ENCODE measurements at regions not wholly inside any gene's neighbourhood (a gene's known extent, or its start where the extent isn't known, plus 50 kb on each side); places are given as distances from the start of the nearest gene placed in this dataset.

DNA sequence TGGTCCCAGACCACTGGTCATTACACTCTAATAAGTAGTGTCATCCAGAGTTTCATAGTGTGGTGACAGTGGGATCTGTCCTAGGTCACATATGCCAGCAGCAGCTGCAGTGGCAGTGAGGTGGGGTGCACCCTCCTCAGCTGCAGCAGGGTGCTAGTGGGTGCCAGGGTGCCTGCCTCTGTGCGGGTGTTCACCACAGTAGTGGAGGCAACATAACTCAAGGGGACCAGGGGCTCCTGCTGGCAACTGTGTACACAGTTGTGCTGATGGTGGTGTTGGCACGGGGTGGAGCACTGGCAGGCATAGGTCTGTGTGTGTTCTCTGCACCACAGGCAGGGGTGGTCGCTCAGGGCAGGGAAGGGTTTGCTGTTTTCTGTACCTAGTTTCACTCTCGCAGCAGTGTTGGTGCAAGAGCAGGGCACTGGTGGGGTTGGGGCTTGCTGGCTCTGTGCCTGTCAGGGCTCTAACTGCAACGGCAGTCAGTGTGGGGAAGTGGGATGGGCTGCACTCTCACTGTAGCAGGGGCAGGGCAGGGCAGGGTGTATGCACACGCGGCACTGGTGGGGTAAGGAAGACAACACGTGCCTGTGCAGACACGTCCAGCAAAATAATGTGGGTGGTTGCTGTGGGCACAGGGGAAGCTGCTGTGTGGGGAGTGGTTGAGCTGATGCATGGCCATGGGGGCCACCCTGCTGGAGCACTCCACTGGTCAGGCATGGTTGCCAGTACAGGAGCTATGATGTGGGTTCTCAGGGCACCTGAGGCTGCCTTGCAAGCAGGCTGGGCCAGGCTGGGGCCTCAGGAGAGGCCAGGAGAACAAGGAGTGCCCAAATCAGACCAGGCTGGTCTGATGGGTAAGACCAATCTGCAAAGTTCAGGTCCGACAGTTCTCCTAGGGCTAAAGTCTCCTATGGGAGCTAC is 226.6 kb downstream of the MEIS1 start:
- no peak for DNase-seq (ENCODE audit: low spot score)
- TF ChIP-seq, protein P1, sequence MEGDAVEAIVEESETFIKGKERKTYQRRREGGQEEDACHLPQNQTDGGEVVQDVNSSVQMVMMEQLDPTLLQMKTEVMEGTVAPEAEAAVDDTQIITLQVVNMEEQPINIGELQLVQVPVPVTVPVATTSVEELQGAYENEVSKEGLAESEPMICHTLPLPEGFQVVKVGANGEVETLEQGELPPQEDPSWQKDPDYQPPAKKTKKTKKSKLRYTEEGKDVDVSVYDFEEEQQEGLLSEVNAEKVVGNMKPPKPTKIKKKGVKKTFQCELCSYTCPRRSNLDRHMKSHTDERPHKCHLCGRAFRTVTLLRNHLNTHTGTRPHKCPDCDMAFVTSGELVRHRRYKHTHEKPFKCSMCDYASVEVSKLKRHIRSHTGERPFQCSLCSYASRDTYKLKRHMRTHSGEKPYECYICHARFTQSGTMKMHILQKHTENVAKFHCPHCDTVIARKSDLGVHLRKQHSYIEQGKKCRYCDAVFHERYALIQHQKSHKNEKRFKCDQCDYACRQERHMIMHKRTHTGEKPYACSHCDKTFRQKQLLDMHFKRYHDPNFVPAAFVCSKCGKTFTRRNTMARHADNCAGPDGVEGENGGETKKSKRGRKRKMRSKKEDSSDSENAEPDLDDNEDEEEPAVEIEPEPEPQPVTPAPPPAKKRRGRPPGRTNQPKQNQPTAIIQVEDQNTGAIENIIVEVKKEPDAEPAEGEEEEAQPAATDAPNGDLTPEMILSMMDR (IDR thresholded peaks at IDR 0.05; ENCODE audit: borderline replicate concordance, control extremely low read depth, extremely low read depth, insufficient read depth, missing control alignments), result no peak
- in situ Hi-C loops (cut with MboI; ENCODE audit: low sequenced_read_pairs, unreplicated experiment), result no loop called here

DNA sequence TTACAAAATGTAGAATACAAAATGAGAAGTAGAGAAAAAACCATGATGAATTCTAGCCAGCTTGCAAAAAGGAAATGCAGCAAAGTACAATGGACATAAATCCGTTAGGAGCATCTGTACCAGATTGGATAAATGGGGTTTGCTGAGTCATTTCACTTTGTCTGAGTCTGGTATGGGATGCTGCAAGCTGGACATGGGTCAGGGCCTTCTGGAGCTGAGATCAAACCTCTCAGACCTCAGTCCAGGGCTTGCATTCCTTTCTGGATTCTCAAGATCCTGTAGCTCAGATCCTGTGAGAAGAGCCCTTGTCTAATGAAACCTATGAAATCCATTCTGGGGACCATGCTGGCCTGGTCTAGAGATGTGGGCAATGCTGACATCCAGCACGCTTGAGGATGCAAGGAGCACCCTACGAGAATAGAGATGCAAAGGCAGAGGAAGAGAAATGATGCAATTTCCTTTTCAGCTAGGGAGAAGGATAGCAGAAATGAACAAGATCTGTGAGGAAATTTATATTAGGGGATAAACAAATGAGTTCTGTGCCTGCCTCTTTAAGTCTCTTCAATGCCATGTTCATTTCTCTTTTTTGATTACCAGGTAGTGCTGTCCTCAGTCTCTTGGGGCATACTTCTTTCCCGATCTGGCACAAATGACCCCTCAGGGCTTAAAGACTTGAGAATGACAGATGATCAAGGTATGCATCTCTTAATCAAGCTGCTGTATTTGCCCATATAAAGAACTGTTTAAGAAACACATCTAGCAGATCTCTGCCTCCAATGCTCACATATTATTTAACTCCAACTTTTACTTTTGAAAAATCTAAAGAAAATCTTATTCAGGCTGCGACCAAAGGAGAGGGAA is 230.4 kb downstream of the MEIS1 start:
- in situ Hi-C loops (cut with MboI; ENCODE audit: low sequenced_read_pairs, unreplicated experiment), result no loop called here
- TF ChIP-seq, protein P1 (IDR thresholded peaks at IDR 0.05; ENCODE audit: borderline replicate concordance, control extremely low read depth, extremely low read depth, insufficient read depth, missing control alignments), result no peak
- no peak for DNase-seq (ENCODE audit: low spot score)

DNA sequence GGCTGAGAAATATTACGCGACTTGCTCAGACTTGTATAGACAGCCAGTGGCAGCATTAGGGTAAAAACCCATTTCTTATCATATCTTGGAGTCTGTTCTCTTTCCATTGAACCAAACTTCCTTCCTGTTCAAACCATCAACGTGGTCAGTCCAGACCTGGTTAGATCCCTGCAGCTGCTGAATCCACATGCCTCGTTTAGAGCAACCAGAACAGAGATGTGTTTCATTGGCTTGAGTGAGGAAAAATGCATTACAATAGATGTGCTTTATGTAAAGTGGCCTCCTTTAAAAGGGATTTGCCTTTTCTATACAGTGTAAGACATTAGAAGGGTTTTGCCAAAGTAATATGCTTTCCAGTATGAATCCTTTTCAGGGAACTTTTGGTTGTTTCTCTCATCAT is 232.4 kb downstream of the MEIS1 start:
- in situ Hi-C loops (cut with MboI; ENCODE audit: low sequenced_read_pairs, unreplicated experiment), result no loop called here
- no peak for DNase-seq (ENCODE audit: low spot score)
- TF ChIP-seq, protein P1 (IDR thresholded peaks at IDR 0.05; ENCODE audit: borderline replicate concordance, control extremely low read depth, extremely low read depth, insufficient read depth, missing control alignments), result no peak

DNA sequence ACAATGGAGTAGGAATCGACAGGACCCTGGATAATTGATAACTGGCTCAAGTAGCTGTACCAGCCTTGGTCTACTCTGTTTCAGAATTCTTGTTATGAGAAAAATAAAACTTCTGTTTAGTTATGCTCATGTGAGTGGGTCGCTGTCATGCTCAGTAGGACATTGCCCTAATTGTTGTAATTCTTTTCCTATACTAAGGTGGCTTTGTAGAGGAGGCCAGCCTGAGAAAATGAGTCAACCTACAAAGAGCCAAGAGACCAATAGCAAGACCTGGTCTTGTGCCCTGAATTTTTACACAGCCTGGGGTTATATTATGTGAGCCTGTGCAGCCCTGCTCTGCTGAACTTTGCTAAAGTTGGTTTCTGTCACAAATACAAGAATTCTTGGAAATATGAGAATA is 238.4 kb downstream of the MEIS1 start:
- DNase-seq (ENCODE audit: low spot score), result no peak
- in situ Hi-C loops (cut with MboI; ENCODE audit: low sequenced_read_pairs, unreplicated experiment), result no loop called here
- TF ChIP-seq, protein P1 (IDR thresholded peaks at IDR 0.05; ENCODE audit: borderline replicate concordance, control extremely low read depth, extremely low read depth, insufficient read depth, missing control alignments), result no peak

DNA sequence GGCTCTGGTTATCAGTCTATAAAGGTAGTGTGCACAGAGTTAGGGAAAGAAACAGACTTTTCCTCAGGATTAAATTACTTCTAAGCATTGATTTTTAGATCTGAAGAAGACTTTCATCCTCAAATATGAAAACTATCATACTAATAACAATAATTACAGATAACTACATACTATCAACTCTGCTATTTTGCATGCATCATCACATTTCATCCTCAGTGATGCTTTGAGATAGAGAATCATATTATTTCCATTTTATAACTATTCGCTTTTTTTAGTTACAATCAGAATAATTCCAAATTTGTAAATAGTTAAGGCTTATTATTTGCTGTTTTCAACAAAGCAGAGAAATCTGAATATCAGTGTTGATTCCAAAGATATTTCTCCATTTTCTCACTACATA is 239.2 kb downstream of the MEIS1 start:
- in situ Hi-C loops (cut with MboI; ENCODE audit: low sequenced_read_pairs, unreplicated experiment), result no loop called here
- DNase-seq (ENCODE audit: low spot score), result no peak
- TF ChIP-seq, protein P1 (IDR thresholded peaks at IDR 0.05; ENCODE audit: borderline replicate concordance, control extremely low read depth, extremely low read depth, insufficient read depth, missing control alignments), result no peak

DNA sequence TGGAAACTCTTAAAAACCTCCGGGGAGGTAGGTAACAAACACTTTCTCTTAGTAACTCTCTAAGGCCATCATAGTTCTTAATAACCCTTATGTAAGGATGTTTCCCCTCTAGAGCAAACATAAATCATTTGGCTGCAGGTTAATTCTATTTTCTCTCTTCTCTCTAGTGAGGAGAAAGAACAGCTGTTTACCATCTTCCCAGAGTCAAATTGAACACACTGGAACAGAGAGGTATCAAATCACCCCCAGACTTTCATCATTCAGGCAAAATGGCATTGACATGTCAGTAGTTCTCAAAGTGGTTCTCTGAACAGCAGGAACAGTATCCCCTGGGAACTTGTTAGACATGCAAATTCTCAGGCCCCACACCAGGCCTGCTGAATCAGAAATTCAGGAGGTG is 240.7 kb downstream of the MEIS1 start:
- TF ChIP-seq, protein P1 (IDR thresholded peaks at IDR 0.05; ENCODE audit: borderline replicate concordance, control extremely low read depth, extremely low read depth, insufficient read depth, missing control alignments), result no peak

More for the DNA sequence above, 240.7 kb downstream of the MEIS1 start:
- DNase-seq (ENCODE audit: low spot score), result no peak
- in situ Hi-C loops (cut with MboI; ENCODE audit: low sequenced_read_pairs, unreplicated experiment), result no loop called here

All from GM13976 (cell line).